ENCODE measurements at regions not wholly inside any gene's neighbourhood (a gene's known extent, or its start where the extent isn't known, plus 50 kb on each side); places are given as distances from the start of the nearest gene placed in this dataset.
"Not testable (repeated sequence)": the region's sequence is repeated elsewhere in the genome, so short reads cannot be mapped to it uniquely, and the experiment has no call there.

DNA sequence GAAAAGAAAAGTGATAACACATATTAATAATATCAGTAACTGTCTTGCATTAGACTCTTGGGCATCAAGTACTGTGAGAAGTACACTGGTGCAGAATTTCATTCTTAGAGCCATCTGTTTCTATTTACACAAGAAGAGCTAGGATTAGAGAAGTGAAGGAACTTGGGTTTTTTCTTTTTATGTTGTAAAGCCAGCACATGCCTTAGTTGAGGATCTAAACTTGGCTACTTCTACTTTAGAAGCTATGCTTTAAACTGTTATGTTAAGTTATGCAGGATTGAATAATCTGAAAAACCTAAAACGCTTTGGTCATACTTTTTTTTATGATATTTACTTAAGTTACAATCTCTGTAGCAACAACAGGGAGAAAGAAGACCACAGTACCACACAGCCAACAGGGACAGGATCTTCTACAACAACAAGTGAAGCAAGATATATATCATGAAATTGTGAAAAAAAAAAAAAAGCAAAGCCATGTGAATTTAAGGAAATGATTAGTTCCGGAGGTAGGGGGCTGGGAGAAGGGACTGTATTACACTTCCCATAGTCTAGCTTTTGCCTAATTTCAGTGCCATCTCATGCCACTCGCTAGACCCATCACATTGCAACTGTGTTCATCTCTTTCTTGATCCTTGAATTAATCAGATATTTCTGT, 305.1 kb upstream of the GOT2 start:
- H3K9me3 ChIP-seq (ENCODE audit: low read depth) = no peaks in the 10 kb centered on the region
- TF ChIP-seq, protein P1, sequence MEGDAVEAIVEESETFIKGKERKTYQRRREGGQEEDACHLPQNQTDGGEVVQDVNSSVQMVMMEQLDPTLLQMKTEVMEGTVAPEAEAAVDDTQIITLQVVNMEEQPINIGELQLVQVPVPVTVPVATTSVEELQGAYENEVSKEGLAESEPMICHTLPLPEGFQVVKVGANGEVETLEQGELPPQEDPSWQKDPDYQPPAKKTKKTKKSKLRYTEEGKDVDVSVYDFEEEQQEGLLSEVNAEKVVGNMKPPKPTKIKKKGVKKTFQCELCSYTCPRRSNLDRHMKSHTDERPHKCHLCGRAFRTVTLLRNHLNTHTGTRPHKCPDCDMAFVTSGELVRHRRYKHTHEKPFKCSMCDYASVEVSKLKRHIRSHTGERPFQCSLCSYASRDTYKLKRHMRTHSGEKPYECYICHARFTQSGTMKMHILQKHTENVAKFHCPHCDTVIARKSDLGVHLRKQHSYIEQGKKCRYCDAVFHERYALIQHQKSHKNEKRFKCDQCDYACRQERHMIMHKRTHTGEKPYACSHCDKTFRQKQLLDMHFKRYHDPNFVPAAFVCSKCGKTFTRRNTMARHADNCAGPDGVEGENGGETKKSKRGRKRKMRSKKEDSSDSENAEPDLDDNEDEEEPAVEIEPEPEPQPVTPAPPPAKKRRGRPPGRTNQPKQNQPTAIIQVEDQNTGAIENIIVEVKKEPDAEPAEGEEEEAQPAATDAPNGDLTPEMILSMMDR (IDR thresholded peaks at IDR 0.05; ENCODE audit: low read depth, low read length) = no peak
- no peaks in the 10 kb centered on the region for H3K36me3 ChIP-seq
- no peak overlapping the region for H3K4me3 ChIP-seq
- H3K4me1 ChIP-seq (ENCODE audit: low read depth) = no peaks in the 10 kb centered on the region
- H3K27me3 ChIP-seq = no peaks in the 10 kb centered on the region
- no peak for DNase-seq (ENCODE audit: low read depth in 1 of 2, low spot score in 1 of 2)
- H3K27ac ChIP-seq = no peak overlapping the region

DNA sequence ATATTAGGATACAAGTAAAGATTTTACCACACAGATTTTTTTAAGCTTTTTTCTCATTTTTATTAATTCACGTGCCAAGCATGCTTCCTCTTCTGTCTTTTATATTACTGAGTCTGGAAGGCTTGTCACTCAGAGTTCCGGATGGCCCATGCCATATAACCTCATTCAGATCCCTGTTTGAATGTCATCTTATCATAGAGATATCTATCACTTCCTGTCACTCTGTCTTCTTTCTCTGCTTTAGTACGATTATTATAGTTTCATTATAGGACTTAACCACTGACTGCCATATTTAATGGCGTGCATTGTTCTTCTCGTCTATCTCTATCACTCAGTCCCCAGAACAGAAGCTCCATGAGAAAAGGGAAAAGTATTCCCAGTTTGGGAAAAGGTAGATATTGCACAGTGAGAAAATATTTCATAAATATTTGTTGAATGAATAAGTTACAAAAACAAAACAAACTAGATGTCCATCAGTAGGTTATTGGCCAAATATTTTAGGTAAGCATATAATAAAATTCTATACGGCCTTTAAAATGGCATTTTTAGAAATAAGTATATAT, 296.9 kb upstream of the GOT2 start:
- Histone ChIP-seq H3K4me3 (no peak overlapping the region), H3K9me3 (ENCODE audit: low read depth) (no peaks in the 10 kb centered on the region), H3K4me1 (ENCODE audit: low read depth) (no peaks in the 10 kb centered on the region), H3K36me3 (no peaks in the 10 kb centered on the region), H3K27me3 (no peaks in the 10 kb centered on the region), H3K27ac (no peak overlapping the region)
- TF ChIP-seq, protein P1 (IDR thresholded peaks at IDR 0.05; ENCODE audit: low read depth, low read length) = no peak
- DNase-seq (ENCODE audit: low read depth in 1 of 2, low spot score in 1 of 2) = no peak

DNA sequence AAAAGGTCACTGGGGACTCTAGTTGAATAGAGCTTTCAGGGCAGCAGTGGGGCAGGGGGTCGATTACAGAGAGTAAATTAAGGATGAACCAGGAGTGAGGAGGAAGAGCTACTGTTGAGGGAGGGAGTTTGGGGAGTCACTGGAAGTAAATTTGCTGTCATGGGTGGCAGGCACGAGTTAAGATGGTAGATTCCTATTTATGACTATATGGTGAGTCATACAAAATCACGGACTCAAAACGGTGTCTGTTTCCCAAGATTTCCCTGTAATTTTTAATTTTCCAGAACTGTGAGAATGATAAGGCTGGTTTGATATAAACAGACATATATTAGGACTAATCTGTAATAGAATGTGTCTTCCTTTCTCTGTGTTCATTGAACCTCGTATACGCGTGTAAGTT, 287.6 kb upstream of the GOT2 start:
- TF ChIP-seq, protein P1 (IDR thresholded peaks at IDR 0.05; ENCODE audit: low read depth, low read length) = no peak

DNA sequence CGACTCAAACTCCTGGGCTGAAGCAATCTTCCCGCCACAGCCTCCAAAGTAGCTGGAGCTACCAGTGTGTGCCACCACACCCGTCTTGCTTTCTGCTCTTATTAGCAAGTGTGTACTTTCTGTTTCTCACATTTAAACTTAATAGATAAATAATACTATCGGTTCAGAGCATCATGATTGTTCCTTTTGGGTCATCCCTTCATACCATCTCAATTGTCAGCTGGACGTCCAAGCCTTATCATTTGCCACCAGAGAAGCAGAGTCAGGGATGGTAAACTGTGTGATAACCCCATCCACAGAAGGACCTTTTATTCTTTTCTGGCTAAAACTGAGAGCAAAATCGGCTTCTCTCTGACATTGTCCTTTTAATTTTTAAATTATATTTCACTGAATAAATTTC, 279.8 kb upstream of the GOT2 start:
- Histone ChIP-seq H3K9me3 (ENCODE audit: low read depth) (no peaks in the 10 kb centered on the region), H3K4me3 (no peak overlapping the region), H3K27ac (no peak overlapping the region), H3K36me3 (no peaks in the 10 kb centered on the region), H3K4me1 (ENCODE audit: low read depth) (no peaks in the 10 kb centered on the region), H3K27me3 (no peaks in the 10 kb centered on the region)
- TF ChIP-seq, protein P1 (IDR thresholded peaks at IDR 0.05; ENCODE audit: low read depth, low read length) = no peak
- no peak for DNase-seq (ENCODE audit: low read depth in 1 of 2, low spot score in 1 of 2)

More for the DNA sequence above, 287.6 kb upstream of the GOT2 start:
- H3K27ac ChIP-seq = no peak overlapping the region
- no peaks in the 10 kb centered on the region for H3K9me3 ChIP-seq (ENCODE audit: low read depth)
- no peak overlapping the region for H3K4me3 ChIP-seq
- DNase-seq (ENCODE audit: low read depth in 1 of 2, low spot score in 1 of 2) = no peak
- H3K4me1 ChIP-seq (ENCODE audit: low read depth) = no peaks in the 10 kb centered on the region
- no peaks in the 10 kb centered on the region for H3K27me3 ChIP-seq
- no peaks in the 10 kb centered on the region for H3K36me3 ChIP-seq

DNA sequence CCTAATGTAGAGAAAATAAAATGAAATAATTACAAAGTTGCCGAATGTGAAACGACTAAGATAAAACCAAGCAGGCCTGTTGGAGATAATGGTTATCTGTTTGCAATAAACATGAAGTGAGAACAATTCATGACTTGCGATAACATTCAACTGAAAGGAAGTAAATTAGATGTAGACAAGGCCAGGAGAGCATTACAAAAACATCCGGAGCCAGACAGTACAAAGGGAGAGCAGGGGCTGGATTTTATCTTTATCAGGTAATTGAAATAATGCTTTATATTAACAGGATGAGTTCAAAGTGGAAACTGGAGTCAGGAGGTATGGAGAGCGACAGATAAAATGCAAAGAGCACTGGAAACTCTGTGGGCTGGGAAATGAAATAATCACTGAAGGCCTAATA, 265.6 kb upstream of the GOT2 start:
- TF ChIP-seq, protein P1 (IDR thresholded peaks at IDR 0.05; ENCODE audit: low read depth, low read length) = no peak
- Histone ChIP-seq H3K36me3 (no peaks in the 10 kb centered on the region), H3K4me3 (no peak overlapping the region), H3K4me1 (ENCODE audit: low read depth) (no peaks in the 10 kb centered on the region), H3K27ac (no peak overlapping the region), H3K9me3 (ENCODE audit: low read depth) (no peaks in the 10 kb centered on the region), H3K27me3 (no peaks in the 10 kb centered on the region)
- no peak for DNase-seq (ENCODE audit: low read depth in 1 of 2, low spot score in 1 of 2)

DNA sequence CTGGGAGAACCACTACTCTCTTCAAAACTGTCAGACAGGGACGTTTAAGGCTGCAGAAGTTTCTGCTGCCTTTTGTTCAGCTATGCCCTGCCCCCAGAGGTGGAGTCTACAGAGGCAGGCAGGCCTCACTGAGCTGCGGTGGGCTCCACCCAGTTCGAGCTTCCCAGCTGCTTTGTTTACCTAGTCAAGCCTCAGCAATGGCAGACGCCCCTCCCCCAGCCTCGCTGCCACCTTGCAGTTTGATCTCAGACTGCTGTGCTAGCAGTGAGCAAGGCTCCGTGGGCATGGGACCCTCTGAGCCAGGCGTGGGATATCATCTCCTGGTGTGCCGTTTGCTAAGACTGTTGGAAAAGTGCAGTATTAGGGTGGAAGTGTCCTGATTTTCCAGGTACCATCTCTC, 258.6 kb upstream of the GOT2 start:
- not testable (repeated sequence) for H3K4me3 ChIP-seq; H3K4me1 ChIP-seq (ENCODE audit: low read depth); H3K27ac ChIP-seq; H3K36me3 ChIP-seq; H3K9me3 ChIP-seq (ENCODE audit: low read depth); DNase-seq (ENCODE audit: low read depth in 1 of 2, low spot score in 1 of 2); H3K27me3 ChIP-seq

DNA sequence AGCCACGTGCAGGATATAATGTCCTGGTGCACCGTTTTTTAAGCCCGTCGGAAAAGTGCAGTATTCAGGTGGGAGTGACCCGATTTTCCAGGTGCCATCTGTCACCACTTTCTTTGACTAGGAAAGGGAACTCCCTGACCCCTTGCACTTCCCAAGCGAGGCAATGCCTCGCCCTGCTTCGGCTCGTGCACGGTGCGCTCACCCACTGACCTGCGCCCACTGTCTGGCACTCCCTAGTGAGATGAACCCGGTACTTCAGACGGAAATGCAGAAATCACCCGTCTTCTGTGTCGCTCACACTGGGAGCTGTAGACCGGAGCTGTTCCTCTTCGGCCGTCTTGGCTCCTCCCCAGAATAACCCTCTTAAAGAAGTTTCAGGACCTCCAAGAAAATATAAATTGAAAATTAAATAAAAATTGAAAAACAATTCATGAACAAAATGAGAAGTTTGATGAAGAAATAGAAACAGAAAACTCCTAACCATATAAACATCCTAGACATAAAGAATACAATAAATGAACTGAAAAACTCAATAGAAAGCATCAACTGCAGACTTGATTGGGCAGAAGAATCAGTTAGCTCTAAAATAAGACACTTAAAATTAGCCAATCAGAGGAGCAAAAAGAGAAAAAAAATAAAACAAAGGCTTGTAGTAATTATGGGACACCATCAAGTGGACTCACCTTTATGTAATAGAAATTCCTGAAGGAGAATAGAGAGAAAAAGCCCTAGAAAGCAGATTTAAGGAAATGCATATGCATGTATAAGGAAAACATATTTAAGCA, 249.3 kb upstream of the GOT2 start:
- H3K27ac ChIP-seq; DNase-seq (ENCODE audit: low read depth in 1 of 2, low spot score in 1 of 2); H3K4me3 ChIP-seq; H3K9me3 ChIP-seq (ENCODE audit: low read depth); H3K27me3 ChIP-seq; H3K36me3 ChIP-seq; H3K4me1 ChIP-seq (ENCODE audit: low read depth): not testable (repeated sequence)

All from cardiac muscle cell (in vitro differentiated cells and primary cell).